Naive thymus-derived CD8-positive, alpha-beta T cell (primary cell): ENCODE measurements at regions not wholly inside any gene's neighbourhood (a gene's known extent, or its start where the extent isn't known, plus 50 kb on each side); places are given as distances from the start of the nearest gene placed in this dataset.

Source experiments
- ATAC-seq, 2 donors: fragments of 150-1000 bp; cut with Tn5 transposase in 1 of 2; sonication (Bioruptor Pico), chemical (Tn5 transposase) in 1 of 2; 1 replicate in 1 of 2; 2 replicates in 1 of 2; pipeline ENCODE4 v1.10.0; 2021; ENCODE audit warnings: mild to moderate bottlenecking in 2 of 2, moderate library complexity in 2 of 2
- POLR2A ChIA-PET: fragments of 350-600 bp; sonication (Branson Sonifier 250); formaldehyde crosslinking; loops from one replicate; lab custom pipeline; 2021; ENCODE audit warnings: antibody characterized with exemption; lab: Charles Lee
- DNase-seq, 10 donors: peaks; one replicate each; pipeline versions ENCODE4 v3.0.0 to v3.0.0-alpha.2; 2020 to 2022
- H3K27ac Mint-ChIP-seq, 10 donors: one replicate each; pipeline ENCODE4 v1.8.0; 2020 to 2022; ENCODE audit warnings: mild to moderate bottlenecking in 10 of 10, mixed read lengths in 10 of 10, moderate library complexity in 4 of 10, inconsistent platforms in 1 of 10
- H3K27me3 Mint-ChIP-seq, 5 donors: one replicate each; pipeline ENCODE4 v1.8.0; 2021 to 2022; ENCODE audit warnings: mixed read lengths in 5 of 5
- H3K36me3 Mint-ChIP-seq, 3 donors: one replicate each; pipeline ENCODE4 v1.8.0; 2020 to 2022; ENCODE audit warnings: mixed read lengths in 3 of 3, mild to moderate bottlenecking in 2 of 3, inconsistent platforms in 1 of 3
- H3K4me1 Mint-ChIP-seq, 4 donors: one replicate each; pipeline ENCODE4 v1.8.0; 2021 to 2022; ENCODE audit warnings: mixed read lengths in 4 of 4
- H3K4me3 Mint-ChIP-seq, 10 donors: one replicate each; pipeline ENCODE4 v1.8.0; 2020 to 2022; ENCODE audit warnings: mild to moderate bottlenecking in 10 of 10, mixed read lengths in 10 of 10, moderate library complexity in 6 of 10, inconsistent platforms in 1 of 10
- H3K9me3 Mint-ChIP-seq, 9 donors: one replicate each; pipeline ENCODE4 v1.8.0; 2020 to 2022; ENCODE audit warnings: mixed read lengths in 9 of 9, mild to moderate bottlenecking in 3 of 9, inconsistent platforms in 1 of 9, moderate library complexity in 1 of 9

DNA sequence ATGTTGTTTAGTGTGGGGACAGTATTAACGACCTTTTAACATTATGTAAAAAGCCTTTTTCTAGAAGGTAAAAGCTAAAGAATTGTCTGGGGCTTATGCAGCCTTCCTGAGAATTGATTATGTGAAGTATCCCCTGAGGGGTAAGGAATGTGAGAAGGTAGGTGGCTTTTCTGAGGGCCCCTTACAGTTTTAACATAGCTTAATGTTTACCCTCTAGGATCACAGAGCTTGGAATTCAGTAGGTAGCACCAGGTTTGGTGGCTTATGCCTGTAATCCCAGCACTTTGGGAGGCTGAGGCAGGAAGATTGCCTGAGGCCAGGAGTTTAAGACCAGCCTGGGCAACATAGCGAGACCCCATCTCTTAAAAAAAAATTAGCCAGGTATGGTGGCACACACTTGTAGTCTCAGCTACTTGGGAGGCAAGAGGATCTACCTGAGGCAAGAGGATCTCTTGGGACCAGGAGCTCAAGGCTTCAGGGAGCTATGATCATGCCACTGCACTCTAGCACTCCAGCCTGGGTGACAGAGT lies 101.3 kb downstream of the OLFM4 start:
- ATAC-seq (no peak), DNase-seq (no peak)
- Mint-ChIP-seq H3K4me1 (no peaks in the 10 kb centered on the region), H3K4me3 (no peak overlapping the region), H3K9me3 (peaks cover 0 to 2% (median 0%) of the 10 kb centered on the region in 9 donors), H3K27me3 (peaks cover 0 to 11% (median 0%) of the 10 kb centered on the region in 5 donors), H3K36me3 (no peaks in the 10 kb centered on the region), H3K27ac (no peak overlapping the region)
- POLR2A ChIA-PET: no interaction called here

DNA sequence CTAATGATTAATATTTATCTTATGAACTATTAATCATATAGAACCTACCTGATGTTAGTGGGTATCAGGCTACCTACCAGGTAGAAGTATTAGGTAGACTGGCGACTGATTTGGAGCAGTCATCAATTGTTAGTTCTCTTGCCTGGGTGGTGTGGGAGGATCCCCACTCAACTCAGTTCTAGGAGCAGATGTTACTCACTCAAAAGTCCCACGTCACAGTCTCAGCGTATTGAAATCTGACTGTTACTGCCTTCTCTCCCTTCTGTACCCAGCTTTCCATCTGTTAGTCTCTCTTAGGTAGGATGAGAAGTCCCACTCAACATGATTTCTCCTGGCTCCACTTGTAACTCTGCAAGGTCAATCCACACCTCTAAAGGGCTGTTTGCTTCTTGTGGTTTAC lies 102.7 kb downstream of the OLFM4 start:
- H3K27ac Mint-ChIP-seq: no peak overlapping the region
- H3K36me3 Mint-ChIP-seq: no peaks in the 10 kb centered on the region
- peaks cover 0 to 2% (median 0%) of the 10 kb centered on the region in 9 donors for H3K9me3 Mint-ChIP-seq
- H3K27me3 Mint-ChIP-seq: peaks cover 0 to 11% (median 0%) of the 10 kb centered on the region in 5 donors
- POLR2A ChIA-PET: no interaction called here
- ATAC-seq (no peak), DNase-seq (no peak)
- no peak overlapping the region for H3K4me3 Mint-ChIP-seq
- H3K4me1 Mint-ChIP-seq: no peaks in the 10 kb centered on the region

DNA sequence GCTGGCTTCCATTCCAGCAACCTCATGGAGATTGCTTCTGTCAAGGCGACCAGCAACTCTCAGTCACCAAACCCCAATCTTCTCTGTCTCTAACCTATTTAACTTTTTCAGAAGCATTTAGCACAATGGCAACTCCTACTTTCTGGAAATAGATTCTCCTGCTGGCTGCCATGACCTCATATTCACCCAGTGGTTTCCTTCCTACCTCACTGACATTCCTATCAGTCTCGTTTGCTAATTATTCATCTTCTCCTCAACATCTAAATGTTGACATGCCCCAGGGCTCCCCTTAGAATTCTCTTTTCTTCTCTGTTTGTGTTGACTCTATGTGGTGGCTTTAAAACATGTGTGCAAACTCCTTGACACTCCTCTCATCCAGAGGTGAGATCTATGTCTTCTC lies 106.7 kb downstream of the OLFM4 start:
- Mint-ChIP-seq H3K36me3 (no peaks in the 10 kb centered on the region), H3K27me3 (peaks cover 0 to 8% (median 0%) of the 10 kb centered on the region in 5 donors), H3K27ac (no peak overlapping the region), H3K9me3 (peaks cover 0 to 2% (median 0%) of the 10 kb centered on the region in 9 donors), H3K4me1 (no peaks in the 10 kb centered on the region), H3K4me3 (no peak overlapping the region)
- no peak for DNase-seq
- POLR2A ChIA-PET: no interaction called here
- no peak for ATAC-seq

DNA sequence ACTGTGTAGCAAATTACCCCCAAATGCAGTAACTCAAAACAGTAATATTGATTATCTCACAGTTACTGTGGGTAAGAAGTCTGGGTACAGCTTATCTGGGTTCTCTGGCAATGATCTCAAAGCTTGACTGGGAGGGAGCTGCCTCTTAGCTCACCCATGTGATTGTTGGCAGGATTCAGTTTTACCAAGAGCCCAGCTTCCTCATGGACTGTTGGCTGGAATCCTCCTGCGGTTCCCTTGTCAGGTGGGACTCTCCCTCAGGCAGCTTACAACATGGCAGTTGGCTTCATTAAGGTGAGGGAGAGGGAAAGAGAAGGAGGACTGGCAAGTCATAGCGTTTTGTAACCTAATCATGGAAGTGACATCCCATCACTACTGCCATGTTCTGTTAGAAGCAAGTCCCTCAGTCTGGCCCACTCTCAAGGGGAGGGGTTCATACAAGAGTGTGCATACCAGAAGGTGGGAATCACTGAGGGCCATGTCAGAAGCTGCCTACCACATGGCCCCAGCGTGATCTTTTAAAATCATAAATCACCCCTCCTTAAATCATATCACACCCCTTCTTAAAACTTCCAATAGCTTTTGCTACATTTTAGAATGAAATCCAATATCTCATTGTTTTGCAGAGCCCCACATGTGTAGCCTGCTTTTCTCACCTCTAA lies 108.1 kb downstream of the OLFM4 start:
- peaks cover 0 to 8% (median 0%) of the 10 kb centered on the region in 5 donors for H3K27me3 Mint-ChIP-seq
- H3K9me3 Mint-ChIP-seq: peaks cover 0 to 2% (median 0%) of the 10 kb centered on the region in 9 donors
- no peak overlapping the region for H3K4me3 Mint-ChIP-seq
- DNase-seq: no peak
- no peak overlapping the region for H3K27ac Mint-ChIP-seq
- ATAC-seq: no peak
- H3K36me3 Mint-ChIP-seq: no peaks in the 10 kb centered on the region
- H3K4me1 Mint-ChIP-seq: no peaks in the 10 kb centered on the region
- POLR2A ChIA-PET: no interaction called here

DNA sequence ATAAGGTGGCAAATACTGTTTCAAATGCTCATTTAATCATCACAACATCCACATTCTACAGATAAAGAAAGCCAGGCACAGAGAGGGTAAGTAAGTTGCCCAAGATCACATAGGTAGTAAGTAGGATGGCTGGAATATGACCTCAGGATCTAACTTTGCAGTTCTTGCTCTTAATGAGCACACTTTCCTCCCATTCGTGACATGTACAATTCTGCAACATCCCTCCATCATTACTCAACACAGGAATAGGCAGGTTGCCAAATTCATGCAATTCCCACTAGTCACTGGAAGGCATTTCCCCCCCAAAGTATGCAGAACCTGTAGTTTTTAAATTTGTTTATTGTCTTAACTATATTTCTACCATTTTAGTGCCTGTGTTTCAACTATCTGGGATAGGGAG lies 109.2 kb downstream of the OLFM4 start:
- Mint-ChIP-seq H3K4me1 (no peaks in the 10 kb centered on the region), H3K27ac (no peak overlapping the region), H3K36me3 (no peaks in the 10 kb centered on the region), H3K27me3 (peaks cover 0 to 4% (median 0%) of the 10 kb centered on the region in 5 donors), H3K4me3 (no peak overlapping the region), H3K9me3 (peaks cover 0 to 2% (median 0%) of the 10 kb centered on the region in 9 donors)
- POLR2A ChIA-PET: no interaction called here
- ATAC-seq (no peak), DNase-seq (no peak)

DNA sequence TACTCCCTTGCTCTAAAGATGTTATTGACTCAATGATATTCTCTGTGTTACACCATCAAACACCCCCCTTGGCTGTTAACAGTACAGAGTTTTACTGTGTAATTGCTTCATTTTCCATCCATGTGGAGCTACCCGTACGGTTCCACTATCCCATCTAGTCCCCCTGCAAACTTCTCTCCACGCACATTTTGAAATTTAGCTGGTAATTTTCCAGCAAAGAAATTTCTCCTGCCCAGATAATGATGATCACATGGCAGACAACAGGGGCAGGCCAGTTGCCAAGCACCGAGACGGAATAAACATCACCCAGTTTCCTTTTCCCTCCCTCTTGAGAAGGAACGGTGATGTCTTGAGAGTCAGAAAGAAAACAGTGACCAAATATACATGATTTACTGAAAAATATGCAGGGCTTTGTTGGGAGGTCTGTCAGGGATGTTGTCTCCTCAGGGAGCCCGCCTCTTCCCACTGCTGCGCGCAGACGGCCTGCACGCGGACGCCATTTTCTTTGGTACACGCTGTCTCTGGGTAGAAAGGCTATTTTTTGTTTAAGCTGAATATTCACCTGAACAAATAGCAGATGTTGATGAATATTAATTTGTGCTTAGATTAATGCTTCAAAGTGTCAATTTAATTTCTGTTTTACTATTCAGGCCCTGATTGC lies 109.9 kb downstream of the OLFM4 start:
- Mint-ChIP-seq H3K27ac (no peak overlapping the region), H3K4me3 (no peak overlapping the region), H3K36me3 (no peaks in the 10 kb centered on the region), H3K9me3 (peaks cover 0 to 2% (median 0%) of the 10 kb centered on the region in 9 donors), H3K27me3 (peaks cover 0 to 4% (median 0%) of the 10 kb centered on the region in 5 donors), H3K4me1 (no peaks in the 10 kb centered on the region)
- POLR2A ChIA-PET: no interaction called here
- no peak for ATAC-seq
- no peak for DNase-seq

DNA sequence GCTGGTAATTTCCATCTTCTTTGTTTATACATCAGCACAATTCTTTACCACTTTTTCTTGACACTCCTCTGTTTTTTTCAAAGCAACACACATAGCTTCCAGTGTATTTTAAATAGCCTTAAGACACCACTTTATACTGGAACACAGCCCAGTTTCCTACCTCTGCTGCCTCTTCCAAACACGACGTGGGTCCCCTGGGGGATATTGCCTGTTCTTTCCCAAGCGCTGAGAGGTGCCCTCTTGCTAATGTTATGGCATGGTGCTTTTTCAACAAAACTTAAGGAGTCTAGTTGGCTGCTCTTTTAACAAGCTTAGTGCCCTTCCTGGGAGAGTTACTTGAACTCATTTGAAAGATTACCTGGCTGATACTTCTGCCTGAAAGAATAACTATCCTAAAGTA lies 112.7 kb downstream of the OLFM4 start:
- Mint-ChIP-seq H3K4me1 (no peaks in the 10 kb centered on the region), H3K4me3 (no peak overlapping the region), H3K36me3 (no peaks in the 10 kb centered on the region), H3K27ac (no peak overlapping the region), H3K9me3 (peaks cover 0 to 2% (median 0%) of the 10 kb centered on the region in 9 donors), H3K27me3 (peaks cover 0 to 12% (median 10%) of the 10 kb centered on the region in 5 donors)
- POLR2A ChIA-PET: no interaction called here
- ATAC-seq: no peak
- no peak for DNase-seq

DNA sequence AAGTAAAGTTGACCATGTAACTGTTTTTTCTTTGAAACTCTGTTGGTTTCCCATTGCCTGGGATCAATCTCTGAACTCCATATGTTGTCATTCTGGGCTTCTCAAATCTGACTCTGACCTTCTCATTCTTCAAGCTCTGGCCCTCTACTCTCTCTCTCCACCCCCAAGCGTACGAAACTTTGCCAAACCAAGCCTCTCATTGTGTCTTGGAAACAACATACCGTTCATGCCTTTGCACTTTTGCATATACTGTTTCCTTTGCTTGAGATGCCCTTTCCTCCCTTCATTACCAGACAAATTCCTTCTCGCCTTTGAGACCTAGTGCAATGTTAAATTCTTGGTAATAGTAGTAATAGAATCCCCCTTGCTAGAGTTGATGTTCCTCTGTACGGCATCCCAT lies 113.7 kb downstream of the OLFM4 start:
- H3K27ac Mint-ChIP-seq: no peak overlapping the region
- H3K9me3 Mint-ChIP-seq: peaks cover 0 to 2% (median 0%) of the 10 kb centered on the region in 9 donors
- no peaks in the 10 kb centered on the region for H3K36me3 Mint-ChIP-seq
- DNase-seq (no peak), ATAC-seq (no peak)
- peaks cover 0 to 12% (median 10%) of the 10 kb centered on the region in 5 donors for H3K27me3 Mint-ChIP-seq
- POLR2A ChIA-PET: no interaction called here
- H3K4me1 Mint-ChIP-seq: no peaks in the 10 kb centered on the region
- no peak overlapping the region for H3K4me3 Mint-ChIP-seq

DNA sequence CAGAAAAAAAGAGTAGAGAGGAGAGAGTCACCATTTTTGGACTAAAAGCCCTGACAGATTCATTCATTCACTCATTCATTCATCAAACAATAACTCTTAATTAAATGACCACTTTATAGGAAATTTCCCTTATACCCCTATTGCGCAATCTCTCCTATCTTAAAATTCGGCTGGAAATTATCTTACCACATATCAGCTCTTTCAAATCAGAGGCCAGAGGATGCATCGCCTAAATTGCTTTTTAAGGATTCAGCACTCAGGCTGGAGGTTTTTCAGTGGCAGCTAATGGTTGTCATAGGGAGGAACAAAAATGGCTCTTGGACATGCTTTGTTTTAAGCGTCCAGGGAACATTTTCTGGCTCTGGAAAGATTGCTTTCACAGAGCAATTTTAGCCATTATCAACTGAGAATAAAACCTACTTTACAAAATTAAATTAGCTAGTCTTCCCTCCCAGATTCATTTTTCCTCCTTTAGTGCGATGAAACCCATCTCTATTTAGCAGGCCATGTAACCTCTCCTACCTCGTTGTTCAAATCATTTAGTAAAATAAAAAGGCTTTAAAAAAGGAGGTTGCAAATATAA lies 115.2 kb downstream of the OLFM4 start:
- POLR2A ChIA-PET: no interaction called here
- Mint-ChIP-seq H3K9me3 (peaks cover 0 to 2% (median 0%) of the 10 kb centered on the region in 9 donors), H3K36me3 (no peaks in the 10 kb centered on the region), H3K27me3 (peaks cover 0 to 12% (median 7%) of the 10 kb centered on the region in 5 donors), H3K4me1 (no peaks in the 10 kb centered on the region), H3K27ac (peak overlapping the region in 1 of 10 donors; percentile 10), H3K4me3 (no peak overlapping the region)
- ATAC-seq (no peak), DNase-seq (no peak)

DNA sequence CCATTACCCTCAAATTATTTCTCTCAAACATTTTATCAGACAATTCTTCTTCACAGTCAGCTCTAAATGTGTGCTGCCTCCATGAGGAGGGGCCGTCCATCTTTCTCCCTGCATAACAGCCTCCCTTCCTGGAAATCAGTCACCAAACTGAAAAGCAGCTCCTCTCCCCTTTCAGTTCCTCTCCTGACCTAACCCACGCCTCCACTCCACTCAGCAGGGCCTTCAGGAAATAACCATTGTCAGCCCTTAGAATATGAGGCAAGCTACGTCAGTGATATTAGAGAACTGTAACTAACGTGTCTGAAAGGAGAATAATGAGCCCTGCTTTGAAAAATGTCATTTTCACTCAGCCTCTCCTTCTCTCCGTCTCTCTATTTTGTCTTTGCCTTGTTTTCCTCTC lies 116.2 kb downstream of the OLFM4 start:
- Mint-ChIP-seq H3K27ac (peak overlapping the region in 1 of 10 donors; percentile 46), H3K27me3 (peaks cover 2 to 17% (median 8%) of the 10 kb centered on the region in 5 donors), H3K4me1 (no peaks in the 10 kb centered on the region), H3K9me3 (peaks cover 0 to 2% (median 0%) of the 10 kb centered on the region in 9 donors), H3K36me3 (no peaks in the 10 kb centered on the region), H3K4me3 (no peak overlapping the region)
- ATAC-seq: no peak
- DNase-seq: no peak
- POLR2A ChIA-PET: no interaction called here

DNA sequence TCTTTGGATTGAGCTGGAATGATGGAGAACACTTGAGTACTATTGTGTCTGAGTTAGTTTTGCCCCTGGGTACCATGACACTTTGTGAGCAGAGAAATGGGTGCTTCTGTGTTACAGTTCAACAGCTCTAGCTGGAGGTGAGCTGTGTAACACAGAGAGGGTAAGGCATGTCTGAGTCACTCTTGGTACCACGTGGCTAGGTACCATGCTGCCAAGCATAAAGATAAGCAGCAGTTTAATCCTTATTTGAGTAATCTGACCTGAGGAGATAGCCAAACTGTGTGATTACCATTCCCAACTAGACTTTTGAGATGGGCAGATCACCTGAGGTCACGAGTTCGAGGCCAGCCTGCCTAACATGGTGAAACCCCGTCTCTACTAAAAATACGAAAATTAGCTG lies 122.0 kb downstream of the OLFM4 start:
- Mint-ChIP-seq H3K27me3 (peaks cover 3 to 28% (median 7%) of the 10 kb centered on the region in 5 donors), H3K36me3 (no peaks in the 10 kb centered on the region), H3K9me3 (peaks cover 0 to 2% (median 0%) of the 10 kb centered on the region in 9 donors), H3K4me1 (peaks cover 0 to 8% (median 3%) of the 10 kb centered on the region in 4 donors), H3K27ac (no peak overlapping the region), H3K4me3 (no peak overlapping the region)
- DNase-seq (no peak), ATAC-seq (no peak)
- POLR2A ChIA-PET: no interaction called here

DNA sequence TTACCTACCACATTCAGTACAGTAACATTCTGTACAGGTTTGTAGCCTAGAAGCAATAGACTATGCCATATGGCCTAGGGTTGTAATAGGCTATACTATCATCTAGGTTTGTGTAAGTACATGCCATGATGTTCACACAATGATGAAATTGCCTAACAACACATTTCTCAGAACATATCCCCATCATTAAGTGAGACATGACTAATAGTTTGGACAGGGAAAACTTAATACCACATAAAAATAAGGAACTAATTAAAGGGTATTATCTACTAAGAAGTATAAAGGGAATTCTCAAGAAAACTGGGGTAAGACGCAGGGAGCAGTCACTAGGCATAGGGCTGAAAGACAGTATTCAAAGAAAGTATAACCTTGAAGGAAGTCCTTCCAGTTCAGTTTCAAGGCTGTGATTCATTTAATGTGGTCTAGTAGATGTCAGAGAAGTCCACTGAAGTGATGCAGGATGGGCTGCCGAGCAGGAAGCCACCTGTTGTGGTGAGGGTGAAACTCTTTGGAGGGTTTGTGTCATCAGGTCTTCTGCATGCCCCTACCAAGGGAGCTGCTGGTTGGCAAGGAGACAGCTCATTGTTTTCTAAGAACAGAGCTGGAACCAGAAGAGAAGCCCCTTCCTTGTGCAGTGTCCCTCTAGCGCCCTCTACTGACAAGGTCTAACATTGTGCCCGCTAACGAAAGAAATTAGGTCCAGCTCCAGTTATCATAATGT lies 122.9 kb downstream of the OLFM4 start:
- no peaks in the 10 kb centered on the region for H3K36me3 Mint-ChIP-seq
- H3K9me3 Mint-ChIP-seq: peaks cover 0 to 2% (median 0%) of the 10 kb centered on the region in 9 donors
- POLR2A ChIA-PET: no interaction called here
- peaks cover 3 to 30% (median 7%) of the 10 kb centered on the region in 5 donors for H3K27me3 Mint-ChIP-seq
- H3K27ac Mint-ChIP-seq: no peak overlapping the region
- H3K4me3 Mint-ChIP-seq: no peak overlapping the region
- peak in 6 of 10 donors; percentile 0 to 22 (median 3) for DNase-seq
- ATAC-seq: peak; percentile 30 to 62
- H3K4me1 Mint-ChIP-seq: peaks cover 0 to 8% (median 3%) of the 10 kb centered on the region in 4 donors
